Stomach (tissue), 8 donors: ENCODE measurements at regions not wholly inside any gene's neighbourhood (a gene's known extent, or its start where the extent isn't known, plus 50 kb on each side); places are given as distances from the start of the nearest gene placed in this dataset.

Source experiments
- DNase-seq, 2 donors: peaks; one replicate each; pipeline versions ENCODE4 v3.0.0 to v3.0.0-alpha.2; 2013 to 2019
- H3K27ac ChIP-seq, 5 donors: fragments of 200-600 bp in 4 of 5; sonication (generic) in 4 of 5; one replicate each; pipeline ENCODE4 v1.5.1; 2013 to 2019; ENCODE audit warnings: mild to moderate bottlenecking in 1 of 5, moderate library complexity in 1 of 5
- H3K27me3 ChIP-seq, 3 donors: fragments of 200-600 bp; sonication (generic); one replicate each; pipeline ENCODE4 v1.5.1; 2017 to 2019; ENCODE audit warnings: mixed run types in 1 of 3
- H3K36me3 ChIP-seq, 4 donors: fragments of 200-600 bp; sonication (generic); 1 replicate in 3 of 4; 2 replicates in 1 of 4; pipeline ENCODE4 v1.5.1; 2016 to 2019
- H3K4me1 ChIP-seq, 4 donors: fragments of 200-600 bp; sonication (generic); one replicate each; pipeline ENCODE4 v1.5.1; 2016 to 2019
- H3K4me3 ChIP-seq, 4 donors: fragments of 200-600 bp; sonication (generic) in 3 of 4; one replicate each; pipeline ENCODE4 v1.5.1; 2016 to 2019; ENCODE audit warnings: mild to moderate bottlenecking in 1 of 4
- H3K9me3 ChIP-seq, 4 donors: fragments of 200-600 bp; sonication (generic); one replicate each; pipeline ENCODE4 v1.5.1; 2016 to 2019
- EP300 ChIP-seq: sonication (generic); formaldehyde crosslinking; IDR thresholded peaks from one replicate; pipeline ENCODE4 v1.6.1; 2017; ENCODE audit warnings: antibody characterized with exemption
- POLR2A ChIP-seq, 4 donors: fragments of 450-650 bp; IDR thresholded peaks; one replicate each; pipeline ENCODE4 v1.6.1; 2016; ENCODE audit warnings: antibody characterized with exemption in 4 of 4, control low read depth in 2 of 4, mild to moderate bottlenecking in 1 of 4, moderate library complexity in 1 of 4
- POLR2AphosphoS5 ChIP-seq, 3 donors: sonication (generic); formaldehyde crosslinking; IDR thresholded peaks; one replicate each; pipeline ENCODE4 v1.6.1; 2016; ENCODE audit warnings: antibody characterized with exemption in 3 of 3
- WGBS, 5 donors: extraction: QIAGEN DNeasy Blood & Tissue Kit in 3 of 5; methylation state at CpG; one replicate each; pipeline versions ENCODE4 v1.1.5 to v1.1.7; 2013 to 2018; 5-methylcytosine and 5-hydroxymethylcytosine counted together
- intact Hi-C: fragments of 100-400 bp; cut with DNase I; formaldehyde crosslinking; loops from one replicate; pipeline ENCODE4 v1.15.1; 2023; ENCODE audit warnings: low total_unique reads
- TF ChIP-seq, protein P1 (sequence below), 7 experiments: fragments of 450-650 bp in 4 of 7; fragments of 200-600 bp in 3 of 7; sonication (generic) in 3 of 7; IDR thresholded peaks; one replicate each; pipeline ENCODE4 v1.5.1; 2016 to 2019; ENCODE audit warnings: antibody characterized with exemption in 7 of 7, control low read depth in 2 of 7, mild to moderate bottlenecking in 1 of 7
- donor health status: healthy with polysubstance abuse.
- donor health status: Bipolar disorder and iron deficiency.
- donor health status: healthy.

DNA sequence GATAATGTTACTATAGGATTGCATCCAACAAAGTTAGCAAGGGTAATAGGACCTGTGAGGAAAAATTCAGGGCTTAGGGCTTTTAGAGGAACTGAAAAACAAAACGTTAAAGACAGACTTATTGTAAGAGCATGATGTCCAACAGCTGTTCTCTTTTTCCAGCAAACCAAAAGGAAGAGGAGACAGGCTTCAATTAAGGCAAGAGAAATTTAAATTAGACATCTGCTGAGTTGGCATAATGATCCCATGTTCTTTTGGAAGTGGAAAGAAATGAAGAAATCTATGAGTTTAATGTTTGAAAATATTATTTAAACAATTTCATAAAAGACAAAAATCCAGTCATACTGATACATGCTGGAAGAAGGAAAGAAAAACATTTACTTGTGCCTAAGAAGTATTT is 95.7 kb upstream of the HMGCLL1 start:
- H3K4me3 ChIP-seq, result no peak overlapping the region
- intact Hi-C loops, result no loop called here
- no peaks in the 10 kb centered on the region for H3K36me3 ChIP-seq
- H3K9me3 ChIP-seq, result no peaks in the 10 kb centered on the region
- TF ChIP-seq POLR2A (IDR thresholded peaks at IDR 0.05) (no peak), POLR2AphosphoS5 (IDR thresholded peaks at IDR 0.05) (no peak), EP300 (no peak)
- TF ChIP-seq, protein P1, sequence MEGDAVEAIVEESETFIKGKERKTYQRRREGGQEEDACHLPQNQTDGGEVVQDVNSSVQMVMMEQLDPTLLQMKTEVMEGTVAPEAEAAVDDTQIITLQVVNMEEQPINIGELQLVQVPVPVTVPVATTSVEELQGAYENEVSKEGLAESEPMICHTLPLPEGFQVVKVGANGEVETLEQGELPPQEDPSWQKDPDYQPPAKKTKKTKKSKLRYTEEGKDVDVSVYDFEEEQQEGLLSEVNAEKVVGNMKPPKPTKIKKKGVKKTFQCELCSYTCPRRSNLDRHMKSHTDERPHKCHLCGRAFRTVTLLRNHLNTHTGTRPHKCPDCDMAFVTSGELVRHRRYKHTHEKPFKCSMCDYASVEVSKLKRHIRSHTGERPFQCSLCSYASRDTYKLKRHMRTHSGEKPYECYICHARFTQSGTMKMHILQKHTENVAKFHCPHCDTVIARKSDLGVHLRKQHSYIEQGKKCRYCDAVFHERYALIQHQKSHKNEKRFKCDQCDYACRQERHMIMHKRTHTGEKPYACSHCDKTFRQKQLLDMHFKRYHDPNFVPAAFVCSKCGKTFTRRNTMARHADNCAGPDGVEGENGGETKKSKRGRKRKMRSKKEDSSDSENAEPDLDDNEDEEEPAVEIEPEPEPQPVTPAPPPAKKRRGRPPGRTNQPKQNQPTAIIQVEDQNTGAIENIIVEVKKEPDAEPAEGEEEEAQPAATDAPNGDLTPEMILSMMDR (IDR thresholded peaks at IDR 0.05), result no peak
- H3K27ac ChIP-seq, result no peak overlapping the region
- DNase-seq, result no peak
- H3K4me1 ChIP-seq, result no peaks in the 10 kb centered on the region
- 26 to 38% (median 30%) methylated on average over 1 of the region's 1 CpG for WGBS, 5 donors
- H3K27me3 ChIP-seq, result no peaks in the 10 kb centered on the region

DNA sequence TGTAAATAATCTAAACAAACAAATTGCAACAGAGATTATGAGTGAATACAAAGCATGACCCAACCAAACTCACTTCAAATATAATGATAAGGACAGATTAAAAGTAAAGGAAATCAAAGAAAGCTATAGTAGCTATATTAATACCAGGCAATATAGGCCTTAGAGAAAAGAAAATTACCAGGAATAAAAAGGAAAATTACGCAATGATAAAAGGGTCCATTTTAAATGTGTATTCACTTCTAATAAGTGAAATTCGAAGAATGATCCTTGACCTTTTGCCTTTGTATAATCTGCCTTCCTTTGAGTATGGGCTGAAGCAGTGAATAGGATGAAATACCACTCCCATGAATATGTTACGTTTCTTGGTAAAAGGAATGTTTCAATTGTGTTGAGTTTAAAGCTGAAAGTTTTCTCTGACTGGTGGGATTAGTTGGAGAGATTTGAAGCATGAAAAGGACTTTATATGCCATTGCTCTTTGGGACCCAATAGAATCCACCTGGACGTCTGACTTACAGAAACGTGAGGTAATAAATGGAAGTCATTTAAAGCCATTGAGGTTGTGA is 91.9 kb upstream of the HMGCLL1 start:
- H3K4me3 ChIP-seq, result no peak overlapping the region
- H3K9me3 ChIP-seq, result no peaks in the 10 kb centered on the region
- H3K36me3 ChIP-seq, result no peaks in the 10 kb centered on the region
- H3K27me3 ChIP-seq, result no peaks in the 10 kb centered on the region
- H3K4me1 ChIP-seq, result no peaks in the 10 kb centered on the region
- intact Hi-C loops, result no loop called here
- DNase-seq, result no peak
- no peak for TF ChIP-seq EP300
- TF ChIP-seq, protein P1 (IDR thresholded peaks at IDR 0.05), result no peak
- H3K27ac ChIP-seq, result no peak overlapping the region
- 64 to 85% (median 79%) methylated on average over 5 of the region's 5 CpGs for WGBS, 5 donors

- H3K4me1 ChIP-seq, result no peaks in the 10 kb centered on the region
- no peak overlapping the region for H3K4me3 ChIP-seq
- peaks cover 0 to under 1% (median under 1%) of the 10 kb centered on the region in 4 donors for H3K9me3 ChIP-seq
- no peaks in the 10 kb centered on the region for H3K36me3 ChIP-seq
- H3K27me3 ChIP-seq, result no peaks in the 10 kb centered on the region
- TF ChIP-seq, protein P1 (IDR thresholded peaks at IDR 0.05), result no peak
- no peak for TF ChIP-seq POLR2A (IDR thresholded peaks at IDR 0.05)
- no peak for TF ChIP-seq POLR2AphosphoS5 (IDR thresholded peaks at IDR 0.05)
- TF ChIP-seq EP300, result no peak
- no peak for DNase-seq
- no peak overlapping the region for H3K27ac ChIP-seq
- WGBS, 5 donors, result 82 to 98% (median 95%) methylated on average over 1 of the region's 1 CpG
- intact Hi-C loops, result no loop called here
These were observed 90.0 kb upstream of the HMGCLL1 start for GRCh38 chr6:55669028-55669427.

DNA sequence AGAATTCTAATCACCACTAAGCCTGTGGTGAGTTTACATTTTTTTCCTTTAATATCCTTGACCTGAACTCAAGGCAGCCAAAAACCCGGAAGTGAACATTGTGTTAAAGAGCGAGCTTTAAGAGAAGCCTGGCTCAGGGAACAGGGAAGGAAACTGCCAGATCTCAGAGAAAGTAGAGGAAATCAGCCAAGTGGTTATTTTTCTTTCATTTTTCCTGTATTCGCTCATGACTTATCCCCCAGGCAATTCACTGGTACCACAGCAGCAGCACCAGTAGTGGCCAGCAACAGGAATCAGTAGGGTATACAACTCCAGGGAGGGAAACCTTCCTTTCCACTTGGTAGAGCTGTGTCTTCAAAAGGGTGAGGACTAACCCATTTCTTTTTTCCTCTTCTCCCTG is 89.6 kb upstream of the HMGCLL1 start:
- Histone ChIP-seq H3K36me3 (no peaks in the 10 kb centered on the region), H3K4me3 (no peak overlapping the region), H3K27ac (no peak overlapping the region), H3K27me3 (no peaks in the 10 kb centered on the region), H3K9me3 (peaks cover 0 to 5% (median 2%) of the 10 kb centered on the region in 4 donors), H3K4me1 (no peaks in the 10 kb centered on the region)
- intact Hi-C loops, result no loop called here
- TF ChIP-seq, protein P1 (IDR thresholded peaks at IDR 0.05), result no peak
- no peak for TF ChIP-seq POLR2AphosphoS5 (IDR thresholded peaks at IDR 0.05)
- no peak for TF ChIP-seq EP300
- TF ChIP-seq POLR2A (IDR thresholded peaks at IDR 0.05), result no peak
- WGBS, 5 donors, result 39 to 59% (median 53%) methylated on average over 3 of the region's 3 CpGs
- no peak for DNase-seq
